NCI-H187 (cell line): ENCODE measurements at regions not wholly inside any gene's neighbourhood (a gene's known extent, or its start where the extent isn't known, plus 50 kb on each side); places are given as distances from the start of the nearest gene placed in this dataset.

Source experiments
- DNase-seq, 2 experiments: peaks; one replicate each; lab custom pipeline; 2025; lab: John Stamatoyannopoulos, UW

- no peak for DNase-seq
Observed at GRCh38 chr1:101706366-101706765, 290.4 kb downstream of the OLFM3 start.

- DNase-seq, result no peak
Observed at GRCh38 chr1:101709721-101710120, 287.0 kb downstream of the OLFM3 start.

- DNase-seq, result no peak
Observed at GRCh38 chr1:101713760-101714159, 283.0 kb downstream of the OLFM3 start.

- DNase-seq, result no peak
Observed at GRCh38 chr1:101723415-101723814, 273.3 kb downstream of the OLFM3 start.

- DNase-seq, result no peak
Observed at GRCh38 chr1:101728029-101728428, 268.7 kb downstream of the OLFM3 start.

GRCh38 chr1:101730559-101730958 is 266.2 kb downstream of the OLFM3 start:
- DNase-seq, result no peak

GRCh38 chr1:101732261-101732660 is 264.5 kb downstream of the OLFM3 start:
- DNase-seq, result no peak

GRCh38 chr1:101733340-101733739 is 263.4 kb downstream of the OLFM3 start:
- no peak for DNase-seq

- no peak for DNase-seq
Observed at GRCh38 chr1:101738475-101738874, 258.3 kb downstream of the OLFM3 start.

- DNase-seq, result no peak
Observed at GRCh38 chr1:101739146-101739545, 257.6 kb downstream of the OLFM3 start.

- no peak for DNase-seq
Observed at GRCh38 chr1:101739826-101740330, 256.8 kb downstream of the OLFM3 start.

GRCh38 chr1:101741910-101742309 is 254.8 kb downstream of the OLFM3 start:
- DNase-seq, result no peak

GRCh38 chr1:101742509-101742908 is 254.2 kb downstream of the OLFM3 start:
- DNase-seq, result no peak

GRCh38 chr1:101745551-101746270 is 251.0 kb downstream of the OLFM3 start:
- DNase-seq, result no peak

GRCh38 chr1:101748077-101748476 is 248.6 kb downstream of the OLFM3 start:
- no peak for DNase-seq
